HCT116 (cell line): ENCODE measurements at regions not wholly inside any gene's neighbourhood (a gene's known extent, or its start where the extent isn't known, plus 50 kb on each side); places are given as distances from the start of the nearest gene placed in this dataset.

Experiments
- ATAC-seq: fragments of 200-7000 bp; cut with Tn5 transposase; 2 replicates; pipeline ENCODE4 v1.9.1; 2020; ENCODE audit warnings: mild to moderate bottlenecking, moderate library complexity
- BruUV-seq: library from RNA; stranded (reverse); fragments of 400-500 nt; replicated peaks from 2 replicates; lab custom pipeline; 2021; lab: Mats Ljungman, UMichigan
- CTCF ChIA-PET: fragments of 300-600 bp; sonication (Branson Sonifier 250); formaldehyde crosslinking; loops from one replicate; lab custom pipeline; 2021; ENCODE audit warnings: antibody characterized with exemption; lab: Charles Lee
- POLR2A ChIA-PET: fragments of 300-600, 350-600 bp; sonication (Branson Sonifier 250); formaldehyde crosslinking; loops from one replicate; lab custom pipeline; 2021; ENCODE audit warnings: antibody characterized with exemption; lab: Charles Lee
- RAD21 ChIA-PET, 2 experiments: fragments of 300-600 bp; sonication (Branson Sonifier 250); formaldehyde crosslinking; loops; one replicate each; lab custom pipeline; 2023; ENCODE audit warnings: low total read pairs in 2 of 2; ENCODE audit not compliant: uncharacterized antibody in 2 of 2, unreplicated experiment in 2 of 2, low non-redundant PET in 1 of 2; lab: Charles Lee
- DNase-seq: peaks from one replicate; pipeline ENCODE4 v3.0.0-alpha.2; 2010; ENCODE audit warnings: low read depth, low spot score
- H2AFZ ChIP-seq: fragments of 200-600 bp; shearing (Covaris generic), sonication (generic); 2 replicates; pipeline ENCODE4 v1.6.1; 2017; ENCODE audit warnings: low read depth, mixed run types, mixed read lengths, antibody characterized with exemption, low read length; ENCODE audit not compliant: poor library complexity, severe bottlenecking
- H3K27ac ChIP-seq: 2 replicates; pipeline ENCODE4 v1.5.1; 2012; ENCODE audit warnings: low read depth, low read length
- H3K27me3 ChIP-seq: fragments of 200-600 bp; sonication (generic); 2 replicates; pipeline ENCODE4 v1.6.1; 2016; ENCODE audit warnings: mixed run types, low read length, mixed read lengths; ENCODE audit not compliant: insufficient read depth
- H3K36me3 ChIP-seq, 2 experiments: fragments of 200-500 bp in 1 of 2; fragments of 200-600 bp in 1 of 2; sonication (Bioruptor generic) in 1 of 2; sonication (generic) in 1 of 2; 2 replicates each; pipeline versions ENCODE4 v1.5.1 to v1.6.1; 2014 to 2016; ENCODE audit warnings: low read length in 2 of 2, inconsistent platforms in 1 of 2, mixed read lengths in 1 of 2, mixed run types in 1 of 2; ENCODE audit not compliant: insufficient read depth in 2 of 2, control insufficient read depth in 1 of 2
- H3K4me1 ChIP-seq, 2 experiments: fragments of 200-600 bp in 1 of 2; sonication (generic) in 1 of 2; 2 replicates each; pipeline versions ENCODE4 v1.5.1 to v1.6.1; 2012 to 2017; ENCODE audit warnings: low read length in 2 of 2, inconsistent platforms in 1 of 2, mild to moderate bottlenecking in 1 of 2, mixed read lengths in 1 of 2, mixed run types in 1 of 2, moderate library complexity in 1 of 2; ENCODE audit not compliant: insufficient read depth in 2 of 2, control insufficient read depth in 1 of 2
- H3K4me2 ChIP-seq: fragments of 200-600 bp; sonication (generic); 2 replicates; pipeline ENCODE4 v1.6.1; 2017; ENCODE audit warnings: mixed run types, low read length, mixed read lengths
- H3K4me3 ChIP-seq, 2 experiments: fragments of 200-600 bp in 1 of 2; sonication (generic) in 1 of 2; replicated peaks in 1 of 2; 2 replicates each; pipeline ENCODE4 v1.5.1; 2011 to 2016; ENCODE audit warnings: low read length in 2 of 2, control low read depth in 1 of 2, low read depth in 1 of 2, mild to moderate bottlenecking in 1 of 2, mixed read lengths in 1 of 2, mixed run types in 1 of 2
- H3K79me2 ChIP-seq: fragments of 200-600 bp; sonication (generic); 2 replicates; pipeline ENCODE4 v1.6.1; 2017; ENCODE audit warnings: mild to moderate bottlenecking, mixed run types, low read length, moderate library complexity, mixed read lengths; ENCODE audit not compliant: insufficient read depth
- H3K9ac ChIP-seq: fragments of 200-600 bp; sonication (generic); 2 replicates; pipeline ENCODE4 v1.6.1; 2016; ENCODE audit warnings: low read length, mixed read lengths
- H3K9me2 ChIP-seq: fragments of 200-600 bp; sonication (generic), shearing (Covaris generic); 2 replicates; pipeline ENCODE4 v1.6.1; 2017; ENCODE audit warnings: mixed run types, mild to moderate bottlenecking, moderate library complexity; ENCODE audit not compliant: insufficient read depth
- H3K9me3 ChIP-seq, 2 experiments: fragments of 200-500 bp in 1 of 2; fragments of 200-600 bp in 1 of 2; sonication (Bioruptor generic) in 1 of 2; sonication (generic) in 1 of 2; 2 replicates each; pipeline ENCODE4 v1.6.1; 2014 to 2017; ENCODE audit warnings: low read length in 2 of 2, mixed read lengths in 2 of 2, inconsistent platforms in 1 of 2, low read depth in 1 of 2, mild to moderate bottlenecking in 1 of 2, mixed run types in 1 of 2, moderate library complexity in 1 of 2; ENCODE audit not compliant: control insufficient read depth in 1 of 2, insufficient read depth in 1 of 2
- H4K20me1 ChIP-seq: fragments of 200-600 bp; sonication (generic), shearing (Covaris generic); 2 replicates; pipeline ENCODE4 v1.6.1; 2017; ENCODE audit warnings: mixed run types, mild to moderate bottlenecking, moderate library complexity; ENCODE audit not compliant: insufficient read depth
- ATF3 ChIP-seq: IDR thresholded peaks from 2 replicates; pipeline ENCODE4 v1.6.1; 2012
- CBX3 ChIP-seq: IDR thresholded peaks from 2 replicates; pipeline ENCODE4 v1.6.1; 2012; ENCODE audit warnings: low read depth
- CEBPB ChIP-seq: IDR thresholded peaks from 2 replicates; pipeline ENCODE4 v1.6.1; 2012; ENCODE audit warnings: low read depth
- CTCF ChIP-seq, 3 experiments: fragments of 200-600 bp in 1 of 3; sonication (generic) in 1 of 3; IDR thresholded peaks in 2 of 3; conservative IDR thresholded peaks in 1 of 3; 2 replicates each; pipeline ENCODE4 v1.5.1; 2012 to 2017; ENCODE audit warnings: low read depth in 2 of 3, low read length in 2 of 3, antibody characterized with exemption in 1 of 3, borderline replicate concordance in 1 of 3, control low read depth in 1 of 3, mild to moderate bottlenecking in 1 of 3, mixed read lengths in 1 of 3, mixed run types in 1 of 3, moderate library complexity in 1 of 3; ENCODE audit not compliant: insufficient read depth in 1 of 3
- EGR1 ChIP-seq: IDR thresholded peaks from 2 replicates; pipeline ENCODE4 v1.6.1; 2012; ENCODE audit warnings: low read depth
- ELF1 ChIP-seq: IDR thresholded peaks from 2 replicates; pipeline ENCODE4 v1.6.1; 2012; ENCODE audit warnings: low read depth, borderline replicate concordance
- EZH2phosphoT487 ChIP-seq: fragments of 200-600 bp; IDR thresholded peaks from 2 replicates; pipeline ENCODE4 v1.6.1; 2018; ENCODE audit warnings: antibody characterized with exemption, borderline replicate concordance
- FOSL1 ChIP-seq: IDR thresholded peaks from 2 replicates; pipeline ENCODE4 v1.6.1; 2012; ENCODE audit warnings: low read depth
- JUND ChIP-seq: IDR thresholded peaks from 2 replicates; pipeline ENCODE4 v1.6.1; 2012
- MAX ChIP-seq: IDR thresholded peaks from 2 replicates; pipeline ENCODE4 v1.6.1; 2012
- POLR2A ChIP-seq: IDR thresholded peaks from 2 replicates; pipeline ENCODE4 v1.7.0; 2011; ENCODE audit warnings: borderline replicate concordance; ENCODE audit not compliant: insufficient read depth, insufficient read length; ENCODE audit errors: extremely low read depth
- POLR2AphosphoS5 ChIP-seq: IDR thresholded peaks from 2 replicates; pipeline ENCODE4 v1.6.1; 2011; ENCODE audit warnings: mild to moderate bottlenecking, low read depth, low read length, moderate library complexity
- REST ChIP-seq: IDR thresholded peaks from 2 replicates; pipeline ENCODE4 v1.6.1; 2012; ENCODE audit warnings: low read depth
- SIN3A ChIP-seq: IDR thresholded peaks from 2 replicates; pipeline ENCODE4 v1.6.1; 2012; ENCODE audit warnings: low read depth
- SP1 ChIP-seq: IDR thresholded peaks from 2 replicates; pipeline ENCODE4 v1.6.1; 2012; ENCODE audit warnings: low read depth
- TCF7L2 ChIP-seq: IDR thresholded peaks from 2 replicates; pipeline ENCODE4 v1.7.0; 2011; ENCODE audit warnings: borderline replicate concordance, inconsistent platforms; ENCODE audit not compliant: insufficient read depth, insufficient read length; ENCODE audit errors: extremely low read depth
- YY1 ChIP-seq: IDR thresholded peaks from 2 replicates; pipeline ENCODE4 v1.6.1; 2011; ENCODE audit warnings: low read length, low read depth, moderate library complexity, mild to moderate bottlenecking; ENCODE audit not compliant: insufficient replicate concordance; ENCODE audit errors: extremely low read depth
- ZBTB33 ChIP-seq: IDR thresholded peaks from 2 replicates; pipeline ENCODE4 v1.6.1; 2011; ENCODE audit warnings: mild to moderate bottlenecking, low read length, moderate library complexity; ENCODE audit not compliant: insufficient replicate concordance; ENCODE audit errors: extremely low read depth
- ZFX ChIP-seq: fragments of 450-650 bp; IDR thresholded peaks from 2 replicates; pipeline ENCODE4 v1.6.1; 2017
- ZNF274 ChIP-seq: fragments of 200-500 bp; sonication (Bioruptor generic); IDR thresholded peaks from 2 replicates; pipeline ENCODE4 v1.6.1; 2014; ENCODE audit warnings: mild to moderate bottlenecking, low read depth, low read length, inconsistent platforms
- intact Hi-C: fragments of 100-400 bp; cut with micrococcal nuclease; formaldehyde crosslinking; loops from 2 replicates; pipeline ENCODE4 v1.10.0; 2022

- no peaks in the 10 kb centered on the region; a peak in 2 of 4 replicates for H3K9me3 ChIP-seq
- H3K4me2 ChIP-seq, result no peak overlapping the region
- H3K27me3 ChIP-seq, result no peaks in the 10 kb centered on the region
- H3K9me2 ChIP-seq, result no peaks in the 10 kb centered on the region
- no peak overlapping the region for H3K4me3 ChIP-seq
- no peak for DNase-seq
- no peak for ATAC-seq
- CTCF ChIA-PET, result no interaction called here
- H2AFZ ChIP-seq, result no peak overlapping the region
- no peaks in the 10 kb centered on the region for H3K36me3 ChIP-seq
- TF ChIP-seq EZH2phosphoT487 (no peak), ZBTB33 (no peak), CTCF (IDR thresholded peaks at IDR 0.05 in 2 of 3, conservative IDR thresholded peaks at IDR 0.05 in 1 of 3; ENCODE audit: borderline replicate concordance in 1 of 3, insufficient read depth in 1 of 3, low read depth in 2 of 3, low read length in 2 of 3) (no peak), CEBPB (no peak), ATF3 (no peak), SP1 (no peak), TCF7L2 (no peak), ZFX (no peak), FOSL1 (no peak), YY1 (no peak), MAX (no peak), CBX3 (no peak), SIN3A (no peak), EGR1 (no peak), JUND (no peak), POLR2AphosphoS5 (no peak), ZNF274 (no peak), POLR2A (no peak), ELF1 (no peak), REST (no peak)
- BruUV-seq, result no TSS peak
- RAD21 ChIA-PET, result no interaction called here
- H4K20me1 ChIP-seq, result no peaks in the 10 kb centered on the region
- no peak overlapping the region for H3K9ac ChIP-seq
- POLR2A ChIA-PET, result no interaction called here
- no peaks in the 10 kb centered on the region for H3K4me1 ChIP-seq
- no peaks in the 10 kb centered on the region for H3K79me2 ChIP-seq
- no peak overlapping the region for H3K27ac ChIP-seq
- intact Hi-C loops, result no loop called here
These were observed 2030.6 kb upstream of the CELF4 start for GRCh38 chr18:39596221-39596620.
